WTC11 (cell line): ENCODE measurements at regions not wholly inside any gene's neighbourhood (a gene's known extent, or its start where the extent isn't known, plus 50 kb on each side); places are given as distances from the start of the nearest gene placed in this dataset.

Source experiments
- ATF1 ChIP-seq: sonication (generic); formaldehyde crosslinking; IDR thresholded peaks from 2 replicates; pipeline ENCODE4 v1.8.1; 2023; ENCODE audit warnings: mild to moderate bottlenecking, moderate library complexity, missing genetic modification reagents
- ATF3 ChIP-seq: sonication (generic); formaldehyde crosslinking; conservative IDR thresholded peaks from 2 replicates; pipeline ENCODE4 v1.8.1; 2022; ENCODE audit warnings: mild to moderate bottlenecking, missing genetic modification reagents
- CTCF ChIP-seq: fragments of 200-600 bp; IDR thresholded peaks from 2 replicates; pipeline ENCODE4 v1.8.0; 2022; ENCODE audit warnings: antibody characterized with exemption
- MAX ChIP-seq: sonication (generic); formaldehyde crosslinking; IDR thresholded peaks from 2 replicates; pipeline ENCODE4 v1.8.0; 2022; ENCODE audit warnings: mild to moderate bottlenecking, missing genetic modification reagents
- NFYB ChIP-seq: sonication (generic); formaldehyde crosslinking; conservative IDR thresholded peaks from 2 replicates; pipeline ENCODE4 v1.8.0; 2022; ENCODE audit warnings: low read depth, missing genetic modification reagents
- TP53 ChIP-seq: sonication (generic); formaldehyde crosslinking; IDR thresholded peaks from 2 replicates; pipeline ENCODE4 v1.8.1; 2023; ENCODE audit warnings: mild to moderate bottlenecking, missing genetic modification reagents
- ZNF263 ChIP-seq: sonication (generic); formaldehyde crosslinking; IDR thresholded peaks from 2 replicates; pipeline ENCODE4 v1.8.1; 2022; ENCODE audit warnings: low read depth, mild to moderate bottlenecking, moderate library complexity, missing genetic modification reagents
- ZNF532 ChIP-seq: fragments of 250-450 bp; sonication (Bioruptor Pico); IDR thresholded peaks from 2 replicates; pipeline ENCODE4 v1.9.0; 2021; ENCODE audit warnings: mild to moderate bottlenecking, borderline replicate concordance

GRCh38 chr1:212233321-212233720 lies 51.9 kb upstream of the PPP2R5A start:
- TF ChIP-seq CTCF (no peak), TP53 (CRISPR knock-in tag) (no peak), NFYB (CRISPR knock-in tag) (no peak), ATF1 (no peak), ZNF532 (CRISPR knock-in tag) (no peak), ATF3 (CRISPR knock-in tag) (no peak), ZNF263 (CRISPR knock-in tag) (no peak), MAX (CRISPR knock-in tag) (no peak)
